Fibroblast of lung (primary cell): ENCODE measurements at regions not wholly inside any gene's neighbourhood (a gene's known extent, or its start where the extent isn't known, plus 50 kb on each side); places are given as distances from the start of the nearest gene placed in this dataset.

Experiments used
- EZH2 ChIP-seq: IDR thresholded peaks from 2 replicates; pipeline ENCODE4 v1.5.1; 2012; ENCODE audit warnings: low read length, control low read depth, mild to moderate bottlenecking; ENCODE audit errors: missing control alignments
- TF ChIP-seq, protein P1 (sequence below), 2 donors: IDR thresholded peaks in 1 of 2; conservative IDR thresholded peaks in 1 of 2; 1 replicate in 1 of 2; 2 replicates in 1 of 2; pipeline ENCODE4 v1.5.1; 2011 to 2012; ENCODE audit warnings: low read length in 2 of 2, control low read depth in 1 of 2, inconsistent platforms in 1 of 2, low read depth in 1 of 2, mild to moderate bottlenecking in 1 of 2

DNA sequence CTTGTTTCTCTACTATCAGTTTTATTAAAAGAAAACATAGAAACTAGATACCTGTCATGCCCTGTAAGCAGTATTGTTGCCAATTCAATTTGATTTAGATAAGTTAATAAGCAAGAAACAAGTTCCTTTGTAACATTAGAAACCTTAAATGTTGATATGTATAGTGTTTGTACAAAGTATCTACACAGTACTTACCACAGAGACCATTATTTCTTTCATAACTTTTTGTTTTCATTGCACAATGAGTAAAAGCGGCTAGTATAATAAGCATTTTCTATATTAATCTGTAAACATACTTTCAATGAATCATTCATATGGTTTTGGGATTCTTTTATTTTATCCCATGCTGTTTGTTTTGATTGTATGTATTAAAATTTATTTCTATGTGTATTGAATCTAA lies 305.1 kb downstream of the TTC6 start:
- TF ChIP-seq, protein P1, sequence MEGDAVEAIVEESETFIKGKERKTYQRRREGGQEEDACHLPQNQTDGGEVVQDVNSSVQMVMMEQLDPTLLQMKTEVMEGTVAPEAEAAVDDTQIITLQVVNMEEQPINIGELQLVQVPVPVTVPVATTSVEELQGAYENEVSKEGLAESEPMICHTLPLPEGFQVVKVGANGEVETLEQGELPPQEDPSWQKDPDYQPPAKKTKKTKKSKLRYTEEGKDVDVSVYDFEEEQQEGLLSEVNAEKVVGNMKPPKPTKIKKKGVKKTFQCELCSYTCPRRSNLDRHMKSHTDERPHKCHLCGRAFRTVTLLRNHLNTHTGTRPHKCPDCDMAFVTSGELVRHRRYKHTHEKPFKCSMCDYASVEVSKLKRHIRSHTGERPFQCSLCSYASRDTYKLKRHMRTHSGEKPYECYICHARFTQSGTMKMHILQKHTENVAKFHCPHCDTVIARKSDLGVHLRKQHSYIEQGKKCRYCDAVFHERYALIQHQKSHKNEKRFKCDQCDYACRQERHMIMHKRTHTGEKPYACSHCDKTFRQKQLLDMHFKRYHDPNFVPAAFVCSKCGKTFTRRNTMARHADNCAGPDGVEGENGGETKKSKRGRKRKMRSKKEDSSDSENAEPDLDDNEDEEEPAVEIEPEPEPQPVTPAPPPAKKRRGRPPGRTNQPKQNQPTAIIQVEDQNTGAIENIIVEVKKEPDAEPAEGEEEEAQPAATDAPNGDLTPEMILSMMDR (conservative IDR thresholded peaks at IDR 0.05 in 1 of 2, IDR thresholded peaks at IDR 0.05 in 1 of 2; ENCODE audit: low read depth in 1 of 2, low read length in 2 of 2) = no peak
- TF ChIP-seq EZH2 = no peak
